SK-N-SH treated with all-trans-retinoic acid at 6 μM for 48 hours (cell line): ENCODE measurements at regions not wholly inside any gene's neighbourhood (a gene's known extent, or its start where the extent isn't known, plus 50 kb on each side); places are given as distances from the start of the nearest gene placed in this dataset.

ENCODE experiments used
- ATAC-seq: fragments of 200-7000 bp; cut with Tn5 transposase; 3 replicates; pipeline ENCODE4 v1.9.1; 2020; ENCODE audit warnings: mild to moderate bottlenecking, moderate library complexity
- ARNTL ChIP-seq: fragments of 450-650 bp; formaldehyde crosslinking; IDR thresholded peaks from 2 replicates; pipeline ENCODE4 v1.5.0; 2020; ENCODE audit warnings: low read depth, mild to moderate bottlenecking, moderate library complexity, borderline replicate concordance
- CREB5 ChIP-seq: fragments of 250-450 bp; sonication (Bioruptor Pico); IDR thresholded peaks from 2 replicates; pipeline ENCODE4 v1.5.1; 2020; ENCODE audit warnings: low read depth, mild to moderate bottlenecking, moderate library complexity
- CSDC2 ChIP-seq: fragments of 250-450 bp; sonication (Bioruptor Pico); IDR thresholded peaks from 2 replicates; pipeline ENCODE4 v1.5.0; 2020; ENCODE audit warnings: mild to moderate bottlenecking, moderate library complexity
- ESRRG ChIP-seq: fragments of 250-450 bp; sonication (Bioruptor Pico); IDR thresholded peaks from 2 replicates; pipeline ENCODE4 v1.6.1; 2021; ENCODE audit warnings: mild to moderate bottlenecking
- GLIS3 ChIP-seq: fragments of 250-450 bp; sonication (Bioruptor Pico); IDR thresholded peaks from 2 replicates; pipeline ENCODE4 v1.5.0; 2020; ENCODE audit warnings: mild to moderate bottlenecking, moderate library complexity
- ISL1 ChIP-seq: fragments of 250-450 bp; sonication (Bioruptor Pico); IDR thresholded peaks from 2 replicates; pipeline ENCODE4 v2.1.2; 2022; ENCODE audit warnings: mild to moderate bottlenecking, moderate library complexity
- OSR1 ChIP-seq: fragments of 250-450 bp; sonication (Bioruptor Pico); IDR thresholded peaks from 2 replicates; pipeline ENCODE4 v1.8.0; 2022; ENCODE audit warnings: moderate library complexity, mild to moderate bottlenecking, inconsistent platforms
- PPARA ChIP-seq: fragments of 250-450 bp; sonication (Bioruptor Pico); IDR thresholded peaks from 2 replicates; pipeline ENCODE4 v1.5.0; 2020; ENCODE audit warnings: mild to moderate bottlenecking, borderline replicate concordance
- SNAI2 ChIP-seq: fragments of 250-450 bp; sonication (Bioruptor Pico); IDR thresholded peaks from 2 replicates; pipeline ENCODE4 v1.5.0; 2020; ENCODE audit warnings: mild to moderate bottlenecking, moderate library complexity
- TCF4 ChIP-seq: fragments of 250-450 bp; sonication (Bioruptor Pico); IDR thresholded peaks from 2 replicates; pipeline ENCODE4 v1.8.0; 2021; ENCODE audit warnings: mild to moderate bottlenecking, moderate library complexity, borderline replicate concordance
- TOX ChIP-seq: fragments of 250-450 bp; sonication (Bioruptor Pico); IDR thresholded peaks from 2 replicates; pipeline ENCODE4 v1.8.0; 2021; ENCODE audit warnings: mild to moderate bottlenecking, moderate library complexity, borderline replicate concordance
- TSHZ2 ChIP-seq: fragments of 250-450 bp; sonication (Bioruptor Pico); IDR thresholded peaks from 2 replicates; pipeline ENCODE4 v1.5.0; 2020; ENCODE audit warnings: mild to moderate bottlenecking, moderate library complexity
- ZC3H10 ChIP-seq: fragments of 250-450 bp; sonication (Bioruptor Pico); IDR thresholded peaks from 2 replicates; pipeline ENCODE4 v1.5.1; 2021; ENCODE audit warnings: mild to moderate bottlenecking, moderate library complexity
- ZFP3 ChIP-seq: fragments of 250-450 bp; sonication (Bioruptor Pico); IDR thresholded peaks from 2 replicates; pipeline ENCODE4 v1.5.0; 2020; ENCODE audit warnings: mild to moderate bottlenecking, moderate library complexity
- ZNF70 ChIP-seq: fragments of 450-650 bp; formaldehyde crosslinking; IDR thresholded peaks from 2 replicates; pipeline ENCODE4 v1.5.0; 2020; ENCODE audit warnings: mild to moderate bottlenecking, moderate library complexity
- ZNF8 ChIP-seq: fragments of 450-650 bp; formaldehyde crosslinking; IDR thresholded peaks from 2 replicates; pipeline ENCODE4 v1.5.0; 2020; ENCODE audit warnings: mild to moderate bottlenecking, moderate library complexity
- TF ChIP-seq, protein P1 (sequence below): fragments of 250-450 bp; sonication (Bioruptor Pico); IDR thresholded peaks from 2 replicates; pipeline ENCODE4 v1.8.0; 2021; ENCODE audit warnings: low read depth, mild to moderate bottlenecking, moderate library complexity, borderline replicate concordance
- TF ChIP-seq, protein P2 (sequence below): fragments of 250-450 bp; sonication (Bioruptor Pico); IDR thresholded peaks from 2 replicates; pipeline ENCODE4 v1.8.0; 2020; ENCODE audit warnings: mild to moderate bottlenecking, moderate library complexity, borderline replicate concordance

- TF ChIP-seq CREB5 (no peak), ESRRG (CRISPR knock-in tag) (no peak)
These were observed 195.0 kb upstream of the MARCKS start (continued) for GRCh38 chr6:113662093-113662665.

DNA sequence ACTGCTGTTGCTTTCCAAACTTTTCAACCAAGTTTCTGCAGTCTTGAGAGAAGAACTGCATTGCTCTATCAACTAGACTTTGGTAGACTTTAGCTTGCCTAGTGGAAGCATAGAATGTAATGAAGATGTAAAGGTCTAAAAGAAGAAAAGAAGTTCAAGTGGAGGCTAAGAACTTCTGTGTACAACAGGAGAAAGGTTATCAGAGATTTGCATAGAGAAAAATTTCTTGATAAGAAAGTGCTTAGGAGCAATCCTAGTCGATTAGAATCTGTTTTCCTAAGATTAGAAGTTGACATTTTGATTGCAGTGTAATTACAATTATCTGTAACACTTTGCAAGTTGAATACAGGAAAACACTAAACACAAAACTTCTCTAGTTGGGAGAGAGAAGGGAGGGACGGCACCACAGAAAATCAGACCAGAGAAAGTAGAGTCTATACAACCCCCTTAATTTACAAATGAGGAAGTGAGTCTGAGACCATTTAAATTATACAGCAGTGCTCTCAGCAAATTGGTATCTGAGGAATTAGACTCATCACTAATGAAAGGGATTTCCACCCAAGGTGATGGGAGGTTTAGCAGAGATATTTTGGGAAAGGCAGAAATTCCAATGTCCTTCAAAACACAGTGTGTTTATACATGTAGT lies 194.3 kb upstream of the MARCKS start:
- ATAC-seq: no peak
- no peak for TF ChIP-seq PPARA (CRISPR knock-in tag)
- TF ChIP-seq ZC3H10 (CRISPR knock-in tag): no peak
- no peak for TF ChIP-seq CSDC2 (CRISPR knock-in tag)
- no peak for TF ChIP-seq ZFP3 (CRISPR knock-in tag)
- no peak for TF ChIP-seq ISL1 (CRISPR knock-in tag)
- no peak for TF ChIP-seq ZNF70 (CRISPR knock-in tag)
- TF ChIP-seq TCF4 (CRISPR knock-in tag): no peak
- no peak for TF ChIP-seq ARNTL (CRISPR knock-in tag)

DNA sequence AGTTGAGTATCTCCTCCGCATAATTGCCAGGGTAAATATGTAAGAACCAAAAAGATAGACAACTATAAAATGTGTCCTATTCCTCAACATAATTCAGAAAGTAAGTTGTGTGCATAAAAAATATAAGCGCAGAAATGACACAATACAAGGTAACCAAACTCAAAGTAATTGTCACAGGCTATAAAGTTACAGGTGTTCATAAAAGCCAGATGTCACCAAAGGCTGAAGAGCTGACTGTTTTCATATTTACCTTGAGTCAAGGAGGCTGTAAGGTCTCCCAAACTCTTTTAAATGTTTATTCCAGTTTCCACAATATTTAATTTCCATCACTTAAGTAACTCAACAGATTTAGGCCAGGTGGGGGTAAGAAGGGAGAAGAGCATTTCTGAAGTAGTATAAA lies 192.2 kb upstream of the MARCKS start:
- no peak for ATAC-seq
- TF ChIP-seq TOX (no peak), ARNTL (CRISPR knock-in tag) (no peak), GLIS3 (no peak), ZNF8 (CRISPR knock-in tag) (no peak), ZFP3 (CRISPR knock-in tag) (no peak), TCF4 (CRISPR knock-in tag) (no peak), OSR1 (CRISPR knock-in tag) (no peak), CSDC2 (CRISPR knock-in tag) (no peak), PPARA (CRISPR knock-in tag) (no peak), ISL1 (CRISPR knock-in tag) (no peak), ZNF70 (CRISPR knock-in tag) (no peak), SNAI2 (CRISPR knock-in tag) (no peak), TSHZ2 (CRISPR knock-in tag) (no peak)
- TF ChIP-seq, protein P1, sequence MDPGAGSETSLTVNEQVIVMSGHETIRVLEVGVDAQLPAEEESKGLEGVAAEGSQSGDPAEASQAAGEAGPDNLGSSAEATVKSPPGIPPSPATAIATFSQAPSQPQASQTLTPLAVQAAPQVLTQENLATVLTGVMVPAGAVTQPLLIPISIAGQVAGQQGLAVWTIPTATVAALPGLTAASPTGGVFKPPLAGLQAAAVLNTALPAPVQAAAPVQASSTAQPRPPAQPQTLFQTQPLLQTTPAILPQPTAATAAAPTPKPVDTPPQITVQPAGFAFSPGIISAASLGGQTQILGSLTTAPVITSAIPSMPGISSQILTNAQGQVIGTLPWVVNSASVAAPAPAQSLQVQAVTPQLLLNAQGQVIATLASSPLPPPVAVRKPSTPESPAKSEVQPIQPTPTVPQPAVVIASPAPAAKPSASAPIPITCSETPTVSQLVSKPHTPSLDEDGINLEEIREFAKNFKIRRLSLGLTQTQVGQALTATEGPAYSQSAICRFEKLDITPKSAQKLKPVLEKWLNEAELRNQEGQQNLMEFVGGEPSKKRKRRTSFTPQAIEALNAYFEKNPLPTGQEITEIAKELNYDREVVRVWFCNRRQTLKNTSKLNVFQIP (CRISPR knock-in tag): no peak
- TF ChIP-seq, protein P2, sequence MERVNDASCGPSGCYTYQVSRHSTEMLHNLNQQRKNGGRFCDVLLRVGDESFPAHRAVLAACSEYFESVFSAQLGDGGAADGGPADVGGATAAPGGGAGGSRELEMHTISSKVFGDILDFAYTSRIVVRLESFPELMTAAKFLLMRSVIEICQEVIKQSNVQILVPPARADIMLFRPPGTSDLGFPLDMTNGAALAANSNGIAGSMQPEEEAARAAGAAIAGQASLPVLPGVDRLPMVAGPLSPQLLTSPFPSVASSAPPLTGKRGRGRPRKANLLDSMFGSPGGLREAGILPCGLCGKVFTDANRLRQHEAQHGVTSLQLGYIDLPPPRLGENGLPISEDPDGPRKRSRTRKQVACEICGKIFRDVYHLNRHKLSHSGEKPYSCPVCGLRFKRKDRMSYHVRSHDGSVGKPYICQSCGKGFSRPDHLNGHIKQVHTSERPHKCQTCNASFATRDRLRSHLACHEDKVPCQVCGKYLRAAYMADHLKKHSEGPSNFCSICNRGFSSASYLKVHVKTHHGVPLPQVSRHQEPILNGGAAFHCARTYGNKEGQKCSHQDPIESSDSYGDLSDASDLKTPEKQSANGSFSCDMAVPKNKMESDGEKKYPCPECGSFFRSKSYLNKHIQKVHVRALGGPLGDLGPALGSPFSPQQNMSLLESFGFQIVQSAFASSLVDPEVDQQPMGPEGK: no peak
- TF ChIP-seq, all 23 proteins: peak for 0

GRCh38 chr6:113668641-113669408 lies 188.3 kb upstream of the MARCKS start:
- ATAC-seq: no peak
- TF ChIP-seq TSHZ2 (CRISPR knock-in tag) (no peak), SNAI2 (CRISPR knock-in tag) (no peak), ARNTL (CRISPR knock-in tag) (no peak), CSDC2 (CRISPR knock-in tag) (no peak), TCF4 (CRISPR knock-in tag) (no peak), ZNF70 (CRISPR knock-in tag) (no peak), GLIS3 (no peak), ESRRG (CRISPR knock-in tag) (no peak), CREB5 (no peak)
- TF ChIP-seq, protein P2: no peak
